K562 (cell line): ENCODE measurements at regions not wholly inside any gene's neighbourhood (a gene's known extent, or its start where the extent isn't known, plus 50 kb on each side); places are given as distances from the start of the nearest gene placed in this dataset.

ENCODE experiments used
- ATAC-seq: fragments of 200-7000 bp; cut with Tn5 transposase; 3 replicates; pipeline ENCODE4 v1.9.1; 2020; ENCODE audit warnings: moderate library complexity
- BruUV-seq: library from RNA; stranded (reverse); fragments of 400-500 nt; replicated peaks from 2 replicates; lab custom pipeline; 2021; lab: Mats Ljungman, UMichigan
- CTCF ChIA-PET: fragments of 300-600 bp; formaldehyde crosslinking; extraction: SDS; loops from one replicate; lab custom pipeline; 2021; ENCODE audit warnings: low intra/inter-chr PET ratio; lab: Yijun Ruan, JAX
- POLR2A ChIA-PET: fragments of 300-600, 350-650 bp; sonication (Branson Sonifier 250); formaldehyde crosslinking; extraction: SDS; loops from one replicate; lab custom pipeline; 2021; ENCODE audit warnings: antibody characterized with exemption, inconsistent platforms; lab: Yijun Ruan, JAX
- DNase-seq, 4 experiments: peaks; one replicate each; pipeline versions ENCODE4 v3.0.0 to v3.0.0-alpha.2; 2011 to 2018; ENCODE audit warnings: low spot score in 3 of 4, mixed read lengths in 3 of 4; ENCODE audit errors: extremely low read depth in 1 of 4
- FAIRE-seq: peaks from 2 replicates; lab custom pipeline; 2011; peaks lifted over from hg19 to GRCh38; lab: Jason Lieb, UNC
- H2AFZ ChIP-seq: 2 replicates; pipeline ENCODE4 v1.6.0; 2011; ENCODE audit warnings: low read depth, low read length, control low read depth, inconsistent platforms
- H3K27ac ChIP-seq: fragments of 200-600 bp; 3 replicates; pipeline ENCODE4 v1.8.0; 2011; ENCODE audit warnings: low read depth, mild to moderate bottlenecking, control low read depth, inconsistent platforms, low read length, moderate library complexity, mixed read lengths; ENCODE audit errors: extremely low read depth
- H3K27me3 ChIP-seq, 2 experiments: fragments of 300-600 bp in 1 of 2; 2 replicates in 1 of 2; 3 replicates in 1 of 2; pipeline versions ENCODE4 v1.6.0 to v1.8.0; 2011; ENCODE audit warnings: inconsistent platforms in 2 of 2, low read length in 2 of 2, mild to moderate bottlenecking in 1 of 2, mixed read lengths in 1 of 2, moderate library complexity in 1 of 2; ENCODE audit not compliant: control insufficient read depth in 2 of 2, insufficient read depth in 2 of 2
- H3K36me3 ChIP-seq: fragments of 300-600 bp; 3 replicates; pipeline ENCODE4 v1.8.0; 2011; ENCODE audit warnings: mild to moderate bottlenecking, low read length, inconsistent platforms; ENCODE audit not compliant: control insufficient read depth, insufficient read depth
- H3K4me1 ChIP-seq, 2 experiments: fragments of 200-600 bp in 1 of 2; replicated peaks in 1 of 2; 2 replicates in 1 of 2; 3 replicates in 1 of 2; pipeline versions ENCODE4 v1.5.1 to v1.8.0; 2011; ENCODE audit warnings: inconsistent platforms in 2 of 2, low read length in 2 of 2, mild to moderate bottlenecking in 1 of 2, mixed read lengths in 1 of 2, moderate library complexity in 1 of 2; ENCODE audit not compliant: control insufficient read depth in 2 of 2, insufficient read depth in 2 of 2
- H3K4me2 ChIP-seq: 2 replicates; pipeline ENCODE4 v1.6.1; 2011; ENCODE audit warnings: low read length, control low read depth, inconsistent platforms, mixed read lengths; ENCODE audit not compliant: insufficient read depth
- H3K4me3 ChIP-seq: fragments of 200-600 bp; sonication (generic), shearing (Covaris generic); 2 replicates; pipeline ENCODE4 v1.5.1; 2016; ENCODE audit warnings: control low read depth, inconsistent platforms
- H3K79me2 ChIP-seq: fragments of 200-600 bp; 3 replicates; pipeline ENCODE4 v1.8.0; 2011; ENCODE audit warnings: low read length, inconsistent platforms; ENCODE audit not compliant: control insufficient read depth, insufficient read depth
- H3K9ac ChIP-seq, 2 experiments: 2 replicates each; pipeline versions ENCODE4 v1.6.0 to v1.6.1; 2011; ENCODE audit warnings: low read depth in 2 of 2, low read length in 2 of 2, control low read depth in 1 of 2, inconsistent platforms in 1 of 2, mild to moderate bottlenecking in 1 of 2, mixed read lengths in 1 of 2; ENCODE audit not compliant: insufficient read depth in 1 of 2
- H3K9me1 ChIP-seq: one replicate; pipeline ENCODE4 v1.6.0; 2011; ENCODE audit warnings: inconsistent platforms, mild to moderate bottlenecking, low read length, moderate library complexity; ENCODE audit not compliant: control insufficient read depth, insufficient read depth
- H3K9me3 ChIP-seq: replicated peaks from 2 replicates; pipeline ENCODE4 v1.5.1; 2011; ENCODE audit warnings: low read depth, low read length, inconsistent platforms; ENCODE audit not compliant: control insufficient read depth, insufficient read depth
- H4K20me1 ChIP-seq: replicated peaks from 2 replicates; pipeline ENCODE4 v1.6.1; 2011; ENCODE audit warnings: low read length, inconsistent platforms, mixed read lengths; ENCODE audit not compliant: control insufficient read depth, insufficient read depth
- BACH1 ChIP-seq: fragments of 200-800 bp; sonication (Bioruptor generic); IDR thresholded peaks from 2 replicates; pipeline ENCODE4 v1.6.1; 2016; ENCODE audit warnings: missing genetic modification characterization, missing compliant biosample characterization
- HDAC8 ChIP-seq: fragments of 450-650 bp; IDR thresholded peaks from 2 replicates; pipeline ENCODE4 v1.6.1; 2016; ENCODE audit warnings: mild to moderate bottlenecking, missing genetic modification characterization, moderate library complexity, missing compliant biosample characterization
- NFE2 ChIP-seq: IDR thresholded peaks from 2 replicates; pipeline ENCODE4 v1.6.1; 2014; ENCODE audit warnings: antibody characterized with exemption, low read depth
- PYGO2 ChIP-seq: fragments of 450-650 bp; IDR thresholded peaks from 2 replicates; pipeline ENCODE4 v1.6.1; 2016; ENCODE audit warnings: mild to moderate bottlenecking, missing genetic modification characterization, moderate library complexity, missing compliant biosample characterization
- USF1 ChIP-seq: sonication (generic); formaldehyde crosslinking; IDR thresholded peaks from 2 replicates; pipeline ENCODE4 v1.9.0; 2022; ENCODE audit warnings: mild to moderate bottlenecking, missing genetic modification reagents
- ZNF24 ChIP-seq: fragments of 450-650 bp; IDR thresholded peaks from 2 replicates; pipeline ENCODE4 v1.6.1; 2016
- ZNF407 ChIP-seq: fragments of 450-650 bp; IDR thresholded peaks from 2 replicates; pipeline ENCODE4 v1.6.1; 2016; ENCODE audit warnings: low read depth
- WGBS: fragments of 100-300 bp; shearing (Covaris generic); methylation state at CpG from one replicate; pipeline ENCODE4 v1.1.6; 2016; ENCODE audit warnings: low coverage, mixed read lengths; ENCODE audit not compliant: insufficient coverage; ENCODE audit errors: missing lambda C conversion rate; 5-methylcytosine and 5-hydroxymethylcytosine counted together
- in situ Hi-C: fragments of 300-500 bp; cut with MboI; formaldehyde crosslinking; loops from 4 replicates; pipeline ENCODE4 v1.15.0; 2018; ENCODE audit warnings: inconsistent platforms, mixed read lengths
- intact Hi-C: fragments of 100-400 bp; cut with micrococcal nuclease; formaldehyde crosslinking; loops from 2 replicates; pipeline ENCODE4 v1.14.2; 2022

GRCh38 chr2:152944099-152944498 is 225.7 kb downstream of the ARL6IP6 start:
- no peak for FAIRE-seq
- no peak for TF ChIP-seq PYGO2
- H3K4me3 ChIP-seq = no peak overlapping the region
- WGBS = 2% methylated on average over 2 of the region's 2 CpGs
- H2AFZ ChIP-seq = no peak overlapping the region
- no peaks in the 10 kb centered on the region; the same call in 1 of the 2 replicates for H3K9me3 ChIP-seq
- ATAC-seq = no peak
- no peaks in the 10 kb centered on the region for H3K9me1 ChIP-seq
- H3K79me2 ChIP-seq = no peaks in the 10 kb centered on the region
- POLR2A ChIA-PET = no interaction called here
- no TSS peak for BruUV-seq
- H3K4me2 ChIP-seq = no peak overlapping the region
- no peak for DNase-seq
- no peaks in the 10 kb centered on the region for H3K36me3 ChIP-seq
- no peak overlapping the region for H3K27ac ChIP-seq
- no peaks in the 10 kb centered on the region for H3K27me3 ChIP-seq
- in situ Hi-C loops (no loop called here), intact Hi-C loops (no loop called here)
- CTCF ChIA-PET = no interaction called here
- H3K4me1 ChIP-seq = no peaks in the 10 kb centered on the region
- H4K20me1 ChIP-seq = no peaks in the 10 kb centered on the region
- no peak overlapping the region for H3K9ac ChIP-seq

GRCh38 chr2:152942940-152943440 is 224.6 kb downstream of the ARL6IP6 start:
- in situ Hi-C loops = no loop called here
- Histone ChIP-seq H3K27me3 (no peaks in the 10 kb centered on the region), H3K9me1 (no peaks in the 10 kb centered on the region), H4K20me1 (no peaks in the 10 kb centered on the region), H3K9me3 (no peaks in the 10 kb centered on the region; the same call in 1 of the 2 replicates), H3K4me1 (no peaks in the 10 kb centered on the region), H3K27ac (no peak overlapping the region), H3K4me3 (no peak overlapping the region), H2AFZ (no peak overlapping the region), H3K9ac (no peak overlapping the region), H3K4me2 (no peak overlapping the region), H3K79me2 (no peaks in the 10 kb centered on the region), H3K36me3 (no peaks in the 10 kb centered on the region)
- no TSS peak for BruUV-seq
- 5% methylated on average over 3 of the region's 3 CpGs for WGBS
- ChIA-PET POLR2A (no interaction called here), CTCF (no interaction called here)
- FAIRE-seq (no peak), DNase-seq (no peak), ATAC-seq (no peak)
- intact Hi-C loops = no loop called here
- TF ChIP-seq ZNF24 (no peak), HDAC8 (tag) (no peak), ZNF407 (no peak), BACH1 (tag) (no peak), USF1 (CRISPR knock-in tag) (no peak), NFE2 (no peak)
